H1 (cell line): ENCODE measurements at regions not wholly inside any gene's neighbourhood (a gene's known extent, or its start where the extent isn't known, plus 50 kb on each side); places are given as distances from the start of the nearest gene placed in this dataset.

Source experiments
- CBX8 ChIP-seq: fragments of 300-800, 300-1000 bp; sonication (generic); IDR thresholded peaks from 2 replicates; pipeline ENCODE4 v1.7.1; 2016; ENCODE audit warnings: low read depth, low read length, borderline replicate concordance
- CHD2 ChIP-seq: IDR thresholded peaks from 2 replicates; pipeline ENCODE4 v1.6.1; 2012; ENCODE audit warnings: low read length, improper control_type of control experiment
- CREB1 ChIP-seq: IDR thresholded peaks from 2 replicates; pipeline ENCODE4 v1.6.1; 2012; ENCODE audit warnings: inconsistent platforms
- EZH2 ChIP-seq: fragments of 200-600 bp; sonication (generic); IDR thresholded peaks from 2 replicates; pipeline ENCODE4 v1.7.1; 2012; ENCODE audit warnings: low read depth, mild to moderate bottlenecking, moderate library complexity, low read length, inconsistent platforms; ENCODE audit not compliant: severe bottlenecking
- HDAC2 ChIP-seq, 2 experiments: fragments of 300-600 bp in 1 of 2; sonication (generic) in 1 of 2; IDR thresholded peaks; 2 replicates each; pipeline ENCODE4 v1.6.1; 2011 to 2012; ENCODE audit warnings: low read depth in 2 of 2, low read length in 2 of 2, mild to moderate bottlenecking in 2 of 2, moderate library complexity in 2 of 2, borderline replicate concordance in 1 of 2, inconsistent platforms in 1 of 2
- JUN ChIP-seq: IDR thresholded peaks from 2 replicates; pipeline ENCODE4 v1.6.1; 2011; ENCODE audit warnings: low read depth, mild to moderate bottlenecking, improper control_type of control experiment, low read length
- MAX ChIP-seq: IDR thresholded peaks from 2 replicates; pipeline ENCODE4 v1.6.1; 2012; ENCODE audit warnings: inconsistent platforms
- POLR2A ChIP-seq, 2 experiments: IDR thresholded peaks; 1 replicate in 1 of 2; 2 replicates in 1 of 2; pipeline ENCODE4 v1.6.1; 2011; ENCODE audit warnings: low read depth in 2 of 2, low read length in 2 of 2, mild to moderate bottlenecking in 2 of 2; ENCODE audit errors: control extremely low read depth in 1 of 2
- RBBP5 ChIP-seq: IDR thresholded peaks from 2 replicates; pipeline ENCODE4 v1.7.1; 2012; ENCODE audit warnings: low read depth, mild to moderate bottlenecking, inconsistent platforms, low read length, moderate library complexity, borderline replicate concordance
- SUZ12 ChIP-seq: fragments of 200-600 bp; sonication (generic); IDR thresholded peaks from 2 replicates; pipeline ENCODE4 v1.6.1; 2012; ENCODE audit warnings: mild to moderate bottlenecking, inconsistent platforms, low read length, moderate library complexity, mixed read lengths
- TBP ChIP-seq: IDR thresholded peaks from 2 replicates; pipeline ENCODE4 v1.6.1; 2011; ENCODE audit warnings: low read depth, low read length, improper control_type of control experiment
- TF ChIP-seq, protein P1 (sequence below), 3 experiments: IDR thresholded peaks; 1 replicate in 2 of 3; 2 replicates in 1 of 3; pipeline versions ENCODE4 v1.5.1 to v1.6.1; 2011; ENCODE audit warnings: low read length in 3 of 3, mild to moderate bottlenecking in 3 of 3, inconsistent platforms in 2 of 3, low read depth in 1 of 3, moderate library complexity in 1 of 3; ENCODE audit not compliant: insufficient read depth in 1 of 3; ENCODE audit errors: control extremely low read depth in 1 of 3

GRCh38 chr10:118173296-118173695 is 126.6 kb upstream of the RAB11FIP2 start:
- TF ChIP-seq CHD2 (no peak), HDAC2 (IDR thresholded peaks at IDR 0.05; ENCODE audit: borderline replicate concordance in 1 of 2, low read depth in 2 of 2, low read length in 2 of 2) (no peak), TBP (no peak), POLR2A (IDR thresholded peaks at IDR 0.05; ENCODE audit: control extremely low read depth in 1 of 2, low read depth in 2 of 2, low read length in 2 of 2) (no peak), MAX (no peak), SUZ12 (no peak), RBBP5 (no peak), CREB1 (no peak), JUN (no peak), CBX8 (no peak), EZH2 (no peak)
- TF ChIP-seq, protein P1, sequence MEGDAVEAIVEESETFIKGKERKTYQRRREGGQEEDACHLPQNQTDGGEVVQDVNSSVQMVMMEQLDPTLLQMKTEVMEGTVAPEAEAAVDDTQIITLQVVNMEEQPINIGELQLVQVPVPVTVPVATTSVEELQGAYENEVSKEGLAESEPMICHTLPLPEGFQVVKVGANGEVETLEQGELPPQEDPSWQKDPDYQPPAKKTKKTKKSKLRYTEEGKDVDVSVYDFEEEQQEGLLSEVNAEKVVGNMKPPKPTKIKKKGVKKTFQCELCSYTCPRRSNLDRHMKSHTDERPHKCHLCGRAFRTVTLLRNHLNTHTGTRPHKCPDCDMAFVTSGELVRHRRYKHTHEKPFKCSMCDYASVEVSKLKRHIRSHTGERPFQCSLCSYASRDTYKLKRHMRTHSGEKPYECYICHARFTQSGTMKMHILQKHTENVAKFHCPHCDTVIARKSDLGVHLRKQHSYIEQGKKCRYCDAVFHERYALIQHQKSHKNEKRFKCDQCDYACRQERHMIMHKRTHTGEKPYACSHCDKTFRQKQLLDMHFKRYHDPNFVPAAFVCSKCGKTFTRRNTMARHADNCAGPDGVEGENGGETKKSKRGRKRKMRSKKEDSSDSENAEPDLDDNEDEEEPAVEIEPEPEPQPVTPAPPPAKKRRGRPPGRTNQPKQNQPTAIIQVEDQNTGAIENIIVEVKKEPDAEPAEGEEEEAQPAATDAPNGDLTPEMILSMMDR (IDR thresholded peaks at IDR 0.05; ENCODE audit: control extremely low read depth in 1 of 3, insufficient read depth in 1 of 3, low read depth in 1 of 3, low read length in 3 of 3), result no peak
